GM23338 (cell line): ENCODE measurements at regions not wholly inside any gene's neighbourhood (a gene's known extent, or its start where the extent isn't known, plus 50 kb on each side); places are given as distances from the start of the nearest gene placed in this dataset.

Experiments used
- ATAC-seq: fragments of 200-7000 bp; cut with Tn5 transposase; 3 replicates; pipeline ENCODE4 v1.9.1; 2020
- DNase-seq: peaks from one replicate; pipeline ENCODE4 v3.0.0-alpha.2; 2015; ENCODE audit warnings: low spot score
- H2AFZ ChIP-seq: fragments of 200-600 bp; sonication (generic); 2 replicates; pipeline ENCODE4 v1.8.0; 2016; ENCODE audit warnings: antibody characterized with exemption, mild to moderate bottlenecking, moderate library complexity
- H3F3A ChIP-seq: fragments of 200-600 bp; sonication (generic); replicated peaks from 2 replicates; pipeline ENCODE4 v1.8.0; 2017; ENCODE audit warnings: antibody characterized with exemption, mixed run types, low read depth
- H3K27ac ChIP-seq: fragments of 200-600 bp; sonication (generic); 2 replicates; pipeline ENCODE4 v1.6.1; 2016; ENCODE audit warnings: low read depth
- H3K27me3 ChIP-seq: fragments of 200-600 bp; sonication (generic); 2 replicates; pipeline ENCODE4 v1.8.0; 2016; ENCODE audit warnings: mild to moderate bottlenecking, mixed run types, moderate library complexity; ENCODE audit not compliant: insufficient read depth
- H3K36me3 ChIP-seq: fragments of 200-600 bp; sonication (generic); 2 replicates; pipeline ENCODE4 v1.8.0; 2016; ENCODE audit warnings: mild to moderate bottlenecking; ENCODE audit not compliant: insufficient read depth
- H3K4me1 ChIP-seq: fragments of 200-600 bp; sonication (generic); 2 replicates; pipeline ENCODE4 v1.8.0; 2016; ENCODE audit warnings: mild to moderate bottlenecking, moderate library complexity; ENCODE audit not compliant: insufficient read depth
- H3K4me2 ChIP-seq: fragments of 200-600 bp; sonication (generic); 2 replicates; pipeline ENCODE4 v1.7.1; 2017; ENCODE audit warnings: mixed run types
- H3K4me3 ChIP-seq: fragments of 200-600 bp; sonication (generic); 2 replicates; pipeline ENCODE4 v1.6.1; 2016; ENCODE audit warnings: mixed run types
- H3K79me2 ChIP-seq: fragments of 200-600 bp; sonication (generic); replicated peaks from 2 replicates; pipeline ENCODE4 v1.8.0; 2017; ENCODE audit warnings: mild to moderate bottlenecking; ENCODE audit not compliant: insufficient read depth
- H3K9me2 ChIP-seq: fragments of 200-600 bp; sonication (generic); 2 replicates; pipeline ENCODE4 v1.8.0; 2017; ENCODE audit not compliant: insufficient read depth
- H4K20me1 ChIP-seq: fragments of 200-600 bp; sonication (generic); replicated peaks from 2 replicates; pipeline ENCODE4 v1.8.0; 2017; ENCODE audit warnings: mild to moderate bottlenecking; ENCODE audit not compliant: insufficient read depth
- H3K27ac Mint-ChIP-seq: 2 replicates; pipeline ENCODE4 v1.8.0; 2020; ENCODE audit warnings: inconsistent platforms, mild to moderate bottlenecking, moderate library complexity, mixed read lengths
- H3K27me3 Mint-ChIP-seq: 3 replicates; pipeline ENCODE4 v1.8.0; 2022; ENCODE audit warnings: low read depth, mild to moderate bottlenecking, moderate library complexity, mixed read lengths, inconsistent platforms; ENCODE audit not compliant: insufficient read depth, poor library complexity
- H3K36me3 Mint-ChIP-seq: 3 replicates; pipeline ENCODE4 v1.8.0; 2021; ENCODE audit warnings: low read depth, mild to moderate bottlenecking, inconsistent platforms, moderate library complexity, mixed read lengths
- H3K4me1 Mint-ChIP-seq: 3 replicates; pipeline ENCODE4 v1.8.0; 2020; ENCODE audit warnings: mild to moderate bottlenecking, inconsistent platforms, mixed read lengths
- H3K4me3 Mint-ChIP-seq: 3 replicates; pipeline ENCODE4 v1.8.0; 2021; ENCODE audit warnings: moderate library complexity, mild to moderate bottlenecking, inconsistent platforms, mixed read lengths
- H3K9me3 Mint-ChIP-seq: 3 replicates; pipeline ENCODE4 v1.8.0; 2020; ENCODE audit warnings: moderate library complexity, mild to moderate bottlenecking, inconsistent platforms, mixed read lengths
- ETS1 ChIP-seq: IDR thresholded peaks from 2 replicates; pipeline ENCODE4 v1.6.1; 2016; ENCODE audit warnings: antibody characterized with exemption
- EZH2 ChIP-seq: fragments of 200-600 bp; sonication (generic); IDR thresholded peaks from one replicate; pipeline ENCODE4 v1.8.0; 2017; ENCODE audit warnings: antibody characterized with exemption, mild to moderate bottlenecking, low read depth; ENCODE audit not compliant: unreplicated experiment
- EZH2phosphoT487 ChIP-seq: fragments of 200-600 bp; sonication (generic); IDR thresholded peaks from one replicate; pipeline ENCODE4 v1.8.1; 2018; ENCODE audit warnings: antibody characterized with exemption; ENCODE audit not compliant: unreplicated experiment
- JUNB ChIP-seq: IDR thresholded peaks from one replicate; pipeline ENCODE4 v1.6.1; 2016; ENCODE audit warnings: antibody characterized with exemption; ENCODE audit not compliant: unreplicated experiment
- NANOG ChIP-seq: IDR thresholded peaks from 2 replicates; pipeline ENCODE4 v1.6.1; 2016; ENCODE audit warnings: antibody characterized with exemption, borderline replicate concordance
- REST ChIP-seq: IDR thresholded peaks from one replicate; pipeline ENCODE4 v1.6.1; 2018; ENCODE audit warnings: antibody characterized with exemption; ENCODE audit not compliant: unreplicated experiment
- STAT1 ChIP-seq: IDR thresholded peaks from one replicate; pipeline ENCODE4 v1.6.1; 2016; ENCODE audit warnings: antibody characterized with exemption; ENCODE audit not compliant: unreplicated experiment
- ZNF114 ChIP-seq: fragments of 250-450 bp; sonication (Bioruptor Pico); IDR thresholded peaks from 2 replicates; pipeline ENCODE4 v1.5.0; 2020; ENCODE audit warnings: mild to moderate bottlenecking, moderate library complexity
- ZNF331 ChIP-seq: fragments of 250-450 bp; sonication (Bioruptor Pico); IDR thresholded peaks from 2 replicates; pipeline ENCODE4 v1.5.0; 2020; ENCODE audit warnings: low read depth, mild to moderate bottlenecking, moderate library complexity
- ZNF462 ChIP-seq: fragments of 250-450 bp; sonication (Bioruptor Pico); IDR thresholded peaks from 2 replicates; pipeline ENCODE4 v1.5.0; 2020; ENCODE audit warnings: mild to moderate bottlenecking, moderate library complexity

- 0 out of 3 replicates have a peak, but pooled peaks cover 3% of the 10 kb centered on the region for H3K36me3 Mint-ChIP-seq
- Histone ChIP-seq H3K4me3 (no peak overlapping the region), H3K79me2 (no peaks in the 10 kb centered on the region), H4K20me1 (no peaks in the 10 kb centered on the region), H3K9me2 (peaks cover 25% of the 10 kb centered on the region; the same call in 1 of the 2 replicates), H3F3A (no peaks in the 10 kb centered on the region), H3K27ac (no peak overlapping the region), H3K4me1 (no peaks in the 10 kb centered on the region), H2AFZ (no peak overlapping the region), H3K27me3 (no peaks in the 10 kb centered on the region), H3K4me2 (no peak overlapping the region), H3K36me3 (no peaks in the 10 kb centered on the region)
- DNase-seq, result no peak
- TF ChIP-seq STAT1 (no peak), EZH2phosphoT487 (no peak)
- no peak for ATAC-seq
- H3K9me3 Mint-ChIP-seq, result no peaks in the 10 kb centered on the region; the same call in 2 of the 3 replicates
- peaks cover 7% of the 10 kb centered on the region; the same call in 2 of the 3 replicates for H3K4me1 Mint-ChIP-seq
- no peaks in the 10 kb centered on the region for H3K27me3 Mint-ChIP-seq
- no peak overlapping the region for H3K4me3 Mint-ChIP-seq
- H3K27ac Mint-ChIP-seq, result no peak overlapping the region
Observed at GRCh38 chr13:34591129-34591528, 350.9 kb upstream of the NBEA start.

GRCh38 chr13:34591900-34592529 lies 350.1 kb upstream of the NBEA start:
- no peak for DNase-seq
- H2AFZ ChIP-seq, result no peak overlapping the region; the same call in 1 of the 2 replicates
- H3K27ac Mint-ChIP-seq, result no peak overlapping the region
- TF ChIP-seq ZNF114 (CRISPR knock-in tag), result no peak
- no peak for TF ChIP-seq ZNF331 (CRISPR knock-in tag)
- TF ChIP-seq JUNB, result no peak
- TF ChIP-seq ZNF462 (CRISPR knock-in tag), result no peak
- no peak for TF ChIP-seq STAT1
- TF ChIP-seq NANOG, result no peak
- TF ChIP-seq REST, result no peak
- TF ChIP-seq ETS1, result no peak
- TF ChIP-seq EZH2phosphoT487, result no peak
- TF ChIP-seq EZH2, result no peak

More at GRCh38 chr13:34591900-34592529, 350.1 kb upstream of the NBEA start:
- peaks cover 7% of the 10 kb centered on the region; the same call in 2 of the 3 replicates for H3K4me1 Mint-ChIP-seq
- peaks cover 9% of the 10 kb centered on the region; the same call in 2 of the 3 replicates for H3K9me3 Mint-ChIP-seq
- no peaks in the 10 kb centered on the region for H3K79me2 ChIP-seq
- peaks cover 11% of the 10 kb centered on the region; the same call in 2 of the 3 replicates for H3K36me3 Mint-ChIP-seq
- ATAC-seq, result peak; percentile 75
- peaks cover 17% of the 10 kb centered on the region; the same call in 1 of the 2 replicates for H3K9me2 ChIP-seq
- H3K27ac ChIP-seq, result no peak overlapping the region
- no peak overlapping the region for H3K4me3 ChIP-seq
- no peaks in the 10 kb centered on the region for H3K27me3 Mint-ChIP-seq
- H3F3A ChIP-seq, result no peaks in the 10 kb centered on the region
- no peaks in the 10 kb centered on the region for H4K20me1 ChIP-seq
- H3K4me3 Mint-ChIP-seq, result no peak overlapping the region
- no peak overlapping the region for H3K4me2 ChIP-seq
- H3K27me3 ChIP-seq, result no peaks in the 10 kb centered on the region
- H3K36me3 ChIP-seq, result no peaks in the 10 kb centered on the region
- H3K4me1 ChIP-seq, result no peaks in the 10 kb centered on the region
